AG04449 (cell line): ENCODE measurements at regions not wholly inside any gene's neighbourhood (a gene's known extent, or its start where the extent isn't known, plus 50 kb on each side); places are given as distances from the start of the nearest gene placed in this dataset.

Source experiments
- CTCF ChIA-PET: fragments of 350-600 bp; formaldehyde crosslinking; extraction: SDS; loops from one replicate; lab custom pipeline; 2021; ENCODE audit warnings: antibody characterized with exemption; lab: Yijun Ruan, JAX
- POLR2A ChIA-PET: fragments of 400-600, 350-600 bp; formaldehyde crosslinking; extraction: SDS; loops from one replicate; lab custom pipeline; 2020; ENCODE audit warnings: antibody characterized with exemption, inconsistent platforms; lab: Yijun Ruan, JAX
- DNase-seq: peaks from one replicate; pipeline ENCODE4 v3.0.0-alpha.2; 2010; ENCODE audit warnings: low read depth, low spot score
- H3K4me3 ChIP-seq: 2 replicates; pipeline ENCODE4 v1.5.1; 2011; ENCODE audit warnings: low read depth, mild to moderate bottlenecking, control low read depth, low read length
- CTCF ChIP-seq: IDR thresholded peaks from one replicate; pipeline ENCODE4 v1.5.1; 2011; ENCODE audit warnings: mild to moderate bottlenecking, moderate library complexity, low read length, control low read depth, inconsistent platforms; ENCODE audit not compliant: insufficient read depth; ENCODE audit errors: missing control alignments

- POLR2A ChIA-PET: no interaction called here
- no peak for TF ChIP-seq CTCF
- no peak for DNase-seq
- no peak overlapping the region for H3K4me3 ChIP-seq
- CTCF ChIA-PET: no interaction called here
Observed at GRCh38 chr4:184937745-184938144, 80.5 kb upstream of the HELT start.

DNA sequence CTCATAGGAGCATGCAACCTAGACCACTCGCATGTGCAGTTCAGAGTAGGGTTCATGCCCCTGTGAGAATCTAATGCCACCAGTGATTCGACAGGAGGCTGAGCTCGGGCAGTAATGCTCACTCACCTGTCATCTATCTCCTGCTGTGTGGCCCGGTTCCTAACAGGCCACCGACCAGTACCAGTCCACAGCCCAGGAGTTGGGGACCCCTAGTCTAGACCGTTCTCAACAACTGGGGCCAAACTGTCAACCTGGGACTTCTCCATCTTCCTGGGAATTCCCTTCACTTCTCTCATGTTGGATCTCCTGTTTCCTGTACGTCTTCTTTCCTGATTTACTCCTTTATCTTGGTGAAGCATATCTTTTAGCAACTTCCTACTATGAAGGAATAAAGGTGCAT lies 79.4 kb upstream of the HELT start:
- no peak for TF ChIP-seq CTCF
- no peak overlapping the region for H3K4me3 ChIP-seq
- POLR2A ChIA-PET: no interaction called here
- DNase-seq: no peak
- CTCF ChIA-PET: no interaction called here

DNA sequence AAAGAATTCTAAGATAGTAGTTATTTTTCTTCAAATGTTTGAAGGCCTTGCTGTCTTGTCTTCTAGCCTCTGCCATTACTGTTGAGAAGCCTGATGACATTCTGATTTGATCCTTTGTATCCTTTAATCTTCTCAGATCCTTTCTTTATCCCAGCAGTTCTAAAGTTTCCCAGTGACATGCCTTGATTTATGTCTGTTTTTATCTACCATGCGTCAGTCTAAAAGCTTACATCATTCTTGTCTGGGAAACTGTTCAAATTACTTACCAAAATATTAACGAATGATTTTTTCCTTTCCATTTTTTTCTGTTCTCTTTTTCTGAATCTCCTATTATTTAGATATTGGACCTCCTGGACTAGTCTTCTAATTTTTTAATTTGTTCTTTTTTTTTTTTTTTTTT lies 78.3 kb upstream of the HELT start:
- no peak overlapping the region for H3K4me3 ChIP-seq
- POLR2A ChIA-PET: no interaction called here
- no peak for TF ChIP-seq CTCF
- no peak for DNase-seq
- CTCF ChIA-PET: no interaction called here

- no peak overlapping the region for H3K4me3 ChIP-seq
- ChIA-PET CTCF (no interaction called here), POLR2A (no interaction called here)
- TF ChIP-seq CTCF: no peak
- DNase-seq: no peak
Observed at GRCh38 chr4:184940500-184940899, 77.8 kb upstream of the HELT start.

DNA sequence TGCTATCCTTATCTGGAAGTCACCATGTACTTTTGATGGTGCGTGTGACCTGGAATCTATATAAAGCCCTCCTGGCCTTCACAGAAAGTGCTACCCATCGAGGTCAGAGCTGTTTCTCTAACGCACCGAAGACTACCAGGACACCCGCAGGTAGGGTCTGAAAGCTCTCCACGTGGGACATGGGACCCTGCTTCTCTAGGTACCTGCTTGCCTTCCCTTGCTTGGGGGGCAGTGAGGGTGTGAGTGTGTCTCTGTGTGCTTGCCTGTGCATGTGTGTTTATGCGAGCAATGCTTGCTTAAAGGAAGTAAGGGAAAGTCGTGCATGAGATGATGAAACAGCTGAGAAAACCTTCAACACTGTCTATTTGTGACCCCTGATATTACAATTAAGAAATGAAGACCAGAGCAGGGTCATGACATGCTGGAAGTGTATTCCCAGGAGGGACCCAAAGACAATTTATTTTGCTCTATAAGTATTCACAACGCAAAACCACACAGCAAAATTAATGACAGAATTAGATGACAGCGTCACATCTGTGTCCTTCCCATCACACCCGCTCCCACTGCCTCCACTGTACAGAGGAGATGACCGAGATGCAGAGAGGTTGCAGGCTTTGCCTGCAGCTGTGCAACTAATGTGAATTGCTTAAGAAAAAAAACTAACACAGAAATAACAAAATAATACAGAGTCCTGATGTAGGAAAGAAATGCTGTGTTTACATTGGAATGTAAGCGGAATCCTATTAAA lies 76.4 kb upstream of the HELT start:
- ChIA-PET CTCF (no interaction called here), POLR2A (no interaction called here)
- no peak for DNase-seq
- no peak for TF ChIP-seq CTCF
- H3K4me3 ChIP-seq: no peak overlapping the region

DNA sequence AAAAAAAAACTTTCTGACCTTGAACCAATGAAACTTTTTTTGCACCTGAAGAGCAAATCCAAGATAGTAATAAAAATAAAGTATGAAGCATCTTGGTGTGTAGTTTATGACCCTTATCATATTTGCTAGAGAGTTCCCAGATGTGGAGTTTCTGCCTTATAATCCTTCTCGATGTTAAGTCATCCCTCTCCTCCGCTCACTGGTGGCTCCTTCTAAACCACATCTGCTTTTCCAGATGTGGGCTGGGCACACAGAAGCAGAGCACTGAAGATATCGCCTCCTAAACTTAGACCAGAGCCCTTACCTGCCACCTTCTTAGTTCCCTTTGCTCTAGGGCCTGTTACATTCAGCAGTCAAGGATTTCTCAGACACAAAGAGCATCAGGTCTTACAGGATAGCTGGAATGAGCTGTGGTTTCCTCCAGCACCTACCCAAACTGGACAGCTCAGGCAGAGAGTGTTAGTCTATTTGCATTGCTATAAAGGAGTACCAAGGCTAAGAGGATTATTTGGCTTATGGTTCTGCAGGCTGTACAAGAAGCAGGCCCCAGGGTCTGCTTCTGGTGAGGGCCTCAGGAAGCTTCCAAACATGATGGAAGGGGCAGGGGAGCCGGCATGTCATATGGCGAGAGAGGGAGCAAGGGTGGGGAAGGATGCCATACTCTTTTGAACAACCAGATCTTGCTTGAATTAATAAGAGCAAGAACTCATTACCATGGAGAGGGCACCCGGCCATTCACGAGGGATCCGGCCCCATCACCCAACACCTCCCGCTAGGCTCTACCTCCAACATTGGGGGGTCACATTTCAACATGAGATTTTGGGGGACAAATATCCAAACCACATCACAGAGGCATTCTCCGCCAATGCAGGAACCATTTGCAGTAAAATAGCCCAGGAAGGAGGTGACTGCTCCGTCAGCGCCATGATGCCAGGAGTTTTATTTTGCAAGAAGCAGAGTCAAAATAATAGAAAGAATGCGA lies 75.6 kb upstream of the HELT start:
- no peak for DNase-seq
- H3K4me3 ChIP-seq: no peak overlapping the region
- no peak for TF ChIP-seq CTCF
- ChIA-PET POLR2A (no interaction called here), CTCF (no interaction called here)
